Sigmoid colon (tissue), 4 donors: ENCODE measurements at regions not wholly inside any gene's neighbourhood (a gene's known extent, or its start where the extent isn't known, plus 50 kb on each side); places are given as distances from the start of the nearest gene placed in this dataset.

Experiments used
- CTCF ChIP-seq, 4 experiments: fragments of 450-650 bp in 3 of 4; fragments of 200-600 bp in 1 of 4; IDR thresholded peaks; one replicate each; pipeline ENCODE4 v1.5.1; 2016 to 2019; ENCODE audit warnings: antibody characterized with exemption in 4 of 4, mild to moderate bottlenecking in 3 of 4, moderate library complexity in 2 of 4
- POLR2AphosphoS5 ChIP-seq, 4 donors: sonication (generic); formaldehyde crosslinking; IDR thresholded peaks; one replicate each; pipeline ENCODE4 v1.6.1; 2017; ENCODE audit warnings: antibody characterized with exemption in 4 of 4

GRCh38 chr9:106405871-106406435, 457.0 kb upstream of the ZNF462 start:
- no peak for TF ChIP-seq CTCF (IDR thresholded peaks at IDR 0.05)
- TF ChIP-seq POLR2AphosphoS5 (IDR thresholded peaks at IDR 0.05), result no peak
